ENCODE measurements at regions not wholly inside any gene's neighbourhood (a gene's known extent, or its start where the extent isn't known, plus 50 kb on each side); places are given as distances from the start of the nearest gene placed in this dataset.

DNA sequence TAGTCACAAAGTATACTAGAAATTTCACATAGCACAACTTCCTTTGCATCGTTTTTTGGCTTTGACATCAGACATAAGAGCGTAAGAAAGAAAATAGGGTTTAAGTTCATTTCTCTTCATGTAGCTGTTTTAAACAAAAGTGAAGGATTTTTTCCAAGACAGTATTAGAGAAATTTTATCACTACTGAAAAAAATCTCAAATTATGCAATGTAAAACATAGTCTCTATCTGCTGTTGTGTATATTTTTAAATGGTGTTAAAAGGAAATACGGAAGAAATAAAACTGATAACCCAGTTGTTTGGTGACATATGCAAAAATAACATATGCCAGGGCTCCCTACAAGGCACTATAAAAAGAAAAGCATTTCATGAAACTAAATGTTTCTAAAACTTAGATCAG is 1449.4 kb downstream of the LRRC4C start:
- Histone ChIP-seq H2AFZ (ENCODE audit: low read length) (no peak overlapping the region), H2BK120ac (replicated peaks; ENCODE audit: low read depth, low read length) (no peak overlapping the region), H2AK5ac (ENCODE audit: low read depth, low read length) (no peak overlapping the region), H4K8ac (ENCODE audit: extremely low read depth, insufficient read depth, low read length) (no peak overlapping the region), H3K9ac (replicated peaks in 1 of 4; ENCODE audit: extremely low read depth in 1 of 4, low read depth in 3 of 4, low read length in 3 of 4) (no peak overlapping the region), H3K4ac (replicated peaks; ENCODE audit: insufficient read length, low read depth, low read length) (no peak overlapping the region), H4K20me1 (replicated peaks in 1 of 2; ENCODE audit: control insufficient read depth in 1 of 2, insufficient read depth in 2 of 2, low read length in 2 of 2) (no peaks in the 10 kb centered on the region), H4K5ac (ENCODE audit: insufficient read length, low read depth, low read length) (no peak overlapping the region), H3K4me2 (ENCODE audit: insufficient read depth in 1 of 2, low read depth in 2 of 2, low read length in 2 of 2) (no peak overlapping the region), H2BK15ac (ENCODE audit: low read length) (no peak overlapping the region), H2BK20ac (ENCODE audit: low read length) (no peak overlapping the region), H3K56ac (replicated peaks; ENCODE audit: insufficient read length, low read depth, low read length) (no peak overlapping the region), H3K23ac (ENCODE audit: insufficient read length) (no peak overlapping the region), H3K18ac (ENCODE audit: extremely low read depth, low read length) (no peak overlapping the region), H3K9me3 (ENCODE audit: insufficient read depth in 2 of 2, low read depth in 1 of 2, low read length in 1 of 2) (no peaks in the 10 kb centered on the region), H3K4me1 (replicated peaks in 1 of 4; ENCODE audit: control insufficient read depth in 3 of 4, insufficient read depth in 4 of 4, low read length in 3 of 4) (no peaks in the 10 kb centered on the region), H4K91ac (replicated peaks; ENCODE audit: insufficient read length, low read length) (no peak overlapping the region), H3K27ac (ENCODE audit: low read depth, low read length) (no peak overlapping the region), H3K4me3 (ENCODE audit: extremely low read depth in 1 of 4, insufficient read depth in 2 of 4, low read depth in 3 of 4, low read length in 4 of 4) (no peak overlapping the region), H3K23me2 (ENCODE audit: low read depth, low read length) (no peaks in the 10 kb centered on the region), H3K27me3 (replicated peaks in 1 of 4; ENCODE audit: control insufficient read depth in 3 of 4, extremely low read depth in 1 of 4, insufficient read depth in 3 of 4, low read length in 3 of 4) (no peaks in the 10 kb centered on the region), H3K79me2 (ENCODE audit: control insufficient read depth in 1 of 2, insufficient read depth in 2 of 2, low read length in 2 of 2) (no peaks in the 10 kb centered on the region), H2BK5ac (ENCODE audit: low read depth, low read length) (no peak overlapping the region), H3K14ac (ENCODE audit: insufficient read length) (no peak overlapping the region), H2BK12ac (ENCODE audit: low read depth, low read length) (no peak overlapping the region), H3K36me3 (ENCODE audit: control insufficient read depth in 2 of 4, insufficient read depth in 4 of 4, low read length in 3 of 4) (no peaks in the 10 kb centered on the region), H3K79me1 (ENCODE audit: low read depth, low read length) (no peaks in the 10 kb centered on the region)
- DNase-seq (ENCODE audit: low read depth in 1 of 2, low spot score in 2 of 2) (no peak), FAIRE-seq (no peak)
- TF ChIP-seq HDAC2 (IDR thresholded peaks at IDR 0.05; ENCODE audit: borderline replicate concordance in 1 of 2, low read depth in 2 of 2, low read length in 2 of 2) = no peak
- TF ChIP-seq BACH1 (IDR thresholded peaks at IDR 0.05; ENCODE audit: low read length) = no peak
- TF ChIP-seq CHD2 (IDR thresholded peaks at IDR 0.05; ENCODE audit: low read length) = no peak
- ChIA-PET CTCF (ENCODE audit: partially characterized antibody) (no interaction called here), POLR2A (ENCODE audit: partially characterized antibody) (no interaction called here)
- WGBS, 2 experiments (ENCODE audit: extremely low coverage in 1 of 2, insufficient coverage in 1 of 2, insufficient read length in 1 of 2, insufficient replicate concordance in 2 of 2, low coverage in 1 of 2, low lambda C conversion rate in 2 of 2, missing lambda C conversion rate in 1 of 2) = 93% methylated on average over 3 of the region's 3 CpGs; no CpG with 5 or more reads in 1 of the 2 experiments
